NT2/D1 (cell line): ENCODE measurements at regions not wholly inside any gene's neighbourhood (a gene's known extent, or its start where the extent isn't known, plus 50 kb on each side); places are given as distances from the start of the nearest gene placed in this dataset.

Experiments
- YY1 ChIP-seq: IDR thresholded peaks from 2 replicates; pipeline ENCODE4 v1.6.1; 2011; ENCODE audit not compliant: insufficient read length, insufficient read depth
- ZNF274 ChIP-seq: IDR thresholded peaks from 2 replicates; pipeline ENCODE4 v1.6.1; 2011; ENCODE audit warnings: mild to moderate bottlenecking, low read depth, low read length

DNA sequence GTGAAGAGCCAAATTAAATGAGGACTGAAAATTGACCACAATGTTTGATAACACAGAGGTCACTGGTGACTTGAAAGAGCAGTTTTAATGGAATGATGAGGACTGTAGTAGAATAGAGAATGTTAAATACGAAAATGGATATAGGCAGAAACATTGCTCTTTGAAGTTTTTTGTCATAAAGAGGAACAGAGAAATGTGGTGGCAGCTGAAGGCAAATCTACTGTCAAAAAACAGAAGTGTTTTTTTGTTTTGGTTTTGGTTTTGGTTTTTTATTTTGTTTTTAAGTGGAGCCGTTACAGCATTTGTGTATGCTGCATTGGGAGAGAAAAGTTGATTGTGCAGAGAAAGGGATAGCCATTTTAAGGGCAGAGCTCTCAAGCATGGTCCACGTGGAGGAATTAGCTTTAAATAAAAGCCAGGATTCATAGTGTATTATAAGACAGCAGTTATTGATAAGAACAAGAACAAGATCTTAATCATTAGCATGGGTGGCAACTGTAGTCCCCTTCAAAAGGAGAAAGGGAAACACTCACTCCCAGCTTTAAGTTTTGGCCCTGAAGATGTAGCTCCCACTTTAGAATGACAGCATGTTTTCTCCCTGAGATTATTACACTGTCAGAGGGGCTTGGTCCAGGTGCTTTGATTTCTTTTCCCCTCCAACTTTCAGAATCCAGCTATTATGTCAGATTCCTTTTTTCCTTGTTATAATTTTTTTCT is 156.7 kb upstream of the BET1 start:
- TF ChIP-seq YY1 (no peak), ZNF274 (no peak)
